B cell (primary cell): ENCODE measurements at regions not wholly inside any gene's neighbourhood (a gene's known extent, or its start where the extent isn't known, plus 50 kb on each side); places are given as distances from the start of the nearest gene placed in this dataset.
A peak's percentile ranks its signal among the peaks of the same experiment; 100 is the strongest.
"Not testable (repeated sequence)": the region's sequence is repeated elsewhere in the genome, so short reads cannot be mapped to it uniquely, and the experiment has no call there.

Source experiments
- ATAC-seq: fragments of 200-7000 bp; cut with Tn5 transposase; one replicate; pipeline ENCODE4 v1.10.0; 2021; ENCODE audit warnings: low read depth, mild to moderate bottlenecking, moderate number of reproducible peaks, moderate library complexity
- CTCF ChIA-PET: fragments of 350-600 bp; sonication (Branson Sonifier 250); formaldehyde crosslinking; loops from one replicate; lab custom pipeline; 2021; ENCODE audit warnings: antibody characterized with exemption, inconsistent platforms; lab: Charles Lee
- POLR2A ChIA-PET: fragments of 350-600 bp; sonication (Branson Sonifier 250); formaldehyde crosslinking; loops from one replicate; lab custom pipeline; 2021; ENCODE audit warnings: antibody characterized with exemption; lab: Charles Lee
- DNase-seq: peaks from one replicate; pipeline ENCODE4 v3.0.0; 2013
- H2AFZ ChIP-seq: 2 replicates; pipeline ENCODE4 v1.6.1; 2012; ENCODE audit warnings: mild to moderate bottlenecking, low read depth, low read length; ENCODE audit not compliant: insufficient read depth, poor library complexity, severe bottlenecking
- H3K27ac ChIP-seq, 2 donors: 1 replicate in 1 of 2; 2 replicates in 1 of 2; pipeline ENCODE4 v1.5.1; 2012 to 2013; ENCODE audit warnings: low read length in 2 of 2, mild to moderate bottlenecking in 2 of 2, moderate library complexity in 1 of 2
- H3K27me3 ChIP-seq, 4 experiments: fragments of 200-600 bp in 1 of 4; sonication (generic) in 1 of 4; replicated peaks in 1 of 4; 1 replicate in 2 of 4; 2 replicates in 2 of 4; pipeline versions ENCODE4 v1.6.1 to v1.7.0; 2013 to 2016; ENCODE audit warnings: low read length in 3 of 4, mild to moderate bottlenecking in 2 of 4, mixed read lengths in 1 of 4, moderate library complexity in 1 of 4; ENCODE audit not compliant: insufficient read depth in 4 of 4, control insufficient read depth in 3 of 4; ENCODE audit errors: control extremely low read depth in 1 of 4
- H3K36me3 ChIP-seq, 2 experiments: replicated peaks in 1 of 2; 1 replicate in 1 of 2; 2 replicates in 1 of 2; pipeline versions ENCODE4 v1.6.1 to v1.7.1; 2013; ENCODE audit warnings: low read length in 1 of 2; ENCODE audit not compliant: insufficient read depth in 2 of 2, control insufficient read depth in 1 of 2; ENCODE audit errors: control extremely low read depth in 1 of 2, extremely low read depth in 1 of 2
- H3K4me1 ChIP-seq, 2 donors: fragments of 200-600 bp in 1 of 2; sonication (generic) in 1 of 2; 1 replicate in 1 of 2; 2 replicates in 1 of 2; pipeline versions ENCODE4 v1.5.1 to v1.6.1; 2013 to 2017; ENCODE audit warnings: low read length in 2 of 2; ENCODE audit not compliant: control insufficient read depth in 2 of 2, insufficient read depth in 2 of 2
- H3K4me2 ChIP-seq: replicated peaks from 2 replicates; pipeline ENCODE3; 2012; ENCODE audit warnings: mild to moderate bottlenecking, low read depth, low read length; ENCODE audit not compliant: poor library complexity, severe bottlenecking
- H3K4me3 ChIP-seq, 5 experiments: fragments of 200-600 bp in 1 of 5; sonication (generic) in 1 of 5; 1 replicate in 3 of 5; 2 replicates in 2 of 5; pipeline versions ENCODE4 v1.5.1 to v1.7.0; 2011 to 2016; ENCODE audit warnings: low read length in 4 of 5, mild to moderate bottlenecking in 4 of 5, low read depth in 2 of 5, control low read depth in 1 of 5, moderate library complexity in 1 of 5; ENCODE audit not compliant: insufficient read depth in 1 of 5; ENCODE audit errors: control extremely low read depth in 1 of 5, extremely low read depth in 1 of 5
- H3K79me2 ChIP-seq: fragments of 200-600 bp; sonication (generic); one replicate; pipeline ENCODE4 v1.6.0; 2016; ENCODE audit warnings: low read length; ENCODE audit not compliant: control insufficient read depth, insufficient read depth
- H3K9ac ChIP-seq: fragments of 200-600 bp; sonication (generic); 2 replicates; pipeline ENCODE4 v1.6.1; 2017; ENCODE audit warnings: mild to moderate bottlenecking, low read length, moderate library complexity
- H3K9me3 ChIP-seq, 3 donors: one replicate each; pipeline versions ENCODE4 v1.6.1 to v1.7.1; 2013; ENCODE audit warnings: low read length in 2 of 3; ENCODE audit not compliant: control insufficient read depth in 2 of 3, insufficient read depth in 1 of 3; ENCODE audit errors: control extremely low read depth in 1 of 3
- H4K20me1 ChIP-seq: 2 replicates; pipeline ENCODE4 v1.6.0; 2012; ENCODE audit warnings: mild to moderate bottlenecking, low read length; ENCODE audit not compliant: insufficient read depth, control insufficient read depth, poor library complexity, severe bottlenecking
- H3K27ac Mint-ChIP-seq: one replicate; pipeline ENCODE4 v1.8.0; 2021; ENCODE audit warnings: mixed read lengths
- H3K27me3 Mint-ChIP-seq: one replicate; pipeline ENCODE4 v1.8.0; 2021; ENCODE audit warnings: mixed read lengths
- H3K4me1 Mint-ChIP-seq: one replicate; pipeline ENCODE4 v1.8.0; 2021; ENCODE audit warnings: mixed read lengths
- H3K4me3 Mint-ChIP-seq: one replicate; pipeline ENCODE4 v1.8.0; 2021; ENCODE audit warnings: mixed read lengths
- H3K9me3 Mint-ChIP-seq: one replicate; pipeline ENCODE4 v1.8.0; 2022; ENCODE audit warnings: mixed read lengths; ENCODE audit not compliant: insufficient read depth
- WGBS: methylation state at CpG from one replicate; pipeline ENCODE4 v1.1.5; 2013; ENCODE audit warnings: missing lambda C conversion rate; ENCODE audit not compliant: insufficient coverage; 5-methylcytosine and 5-hydroxymethylcytosine counted together
- intact Hi-C: fragments of 100-400 bp; cut with micrococcal nuclease; formaldehyde crosslinking; loops from one replicate; pipeline ENCODE4 v1.10.0; 2022

DNA sequence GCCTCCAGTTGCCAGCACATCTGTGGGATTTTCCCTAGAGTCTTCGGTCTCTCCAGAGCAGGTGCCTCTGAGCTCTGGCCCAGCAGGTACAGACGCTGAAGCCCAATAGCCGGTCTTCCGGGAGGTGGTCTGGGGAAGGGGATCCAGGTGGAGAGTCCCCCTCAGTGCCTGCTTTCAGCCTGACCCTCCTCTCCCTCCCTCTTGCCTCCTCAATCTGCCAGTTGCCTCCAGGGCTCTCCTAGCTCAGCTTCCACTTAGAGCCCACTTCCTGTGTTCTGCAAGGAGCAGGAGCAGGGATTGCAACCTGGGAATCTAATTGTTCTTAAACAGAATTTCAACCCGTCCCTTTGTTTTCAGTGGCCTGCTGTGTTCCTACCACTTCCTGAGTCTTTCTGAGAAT lies 81.8 kb upstream of the PZP start:
- H3K79me2 ChIP-seq, H3K27me3 ChIP-seq, H3K4me1 ChIP-seq, H3K27me3 Mint-ChIP-seq, H3K27ac Mint-ChIP-seq, H2AFZ ChIP-seq, H3K4me3 ChIP-seq, ATAC-seq, H4K20me1 ChIP-seq, CTCF ChIA-PET, H3K9ac ChIP-seq, H3K4me2 ChIP-seq, H3K27ac ChIP-seq, H3K4me1 Mint-ChIP-seq, intact Hi-C loops, H3K36me3 ChIP-seq, H3K9me3 ChIP-seq, POLR2A ChIA-PET, H3K4me3 Mint-ChIP-seq, DNase-seq, H3K9me3 Mint-ChIP-seq: not testable (repeated sequence)
- WGBS = no CpG with 5 or more reads among the region's 5 CpGs

DNA sequence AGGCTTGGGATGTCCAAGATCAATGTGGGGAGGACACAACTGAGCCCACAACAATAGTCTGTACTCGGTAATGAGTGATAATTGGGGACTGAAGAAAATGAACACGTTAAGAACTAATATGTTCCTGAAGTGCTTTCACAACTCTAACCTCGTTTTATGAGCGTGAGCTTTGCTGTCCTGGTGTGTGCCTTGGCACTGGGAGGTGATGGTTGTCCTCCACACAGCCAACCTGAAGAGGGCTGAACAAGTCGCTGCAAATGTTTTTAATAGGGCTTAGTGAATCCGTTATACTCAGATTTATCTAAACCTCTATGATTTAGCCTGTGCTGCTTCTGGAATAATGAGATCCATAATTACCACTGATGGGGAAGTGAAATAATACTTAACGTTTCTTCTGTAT lies 76.5 kb upstream of the PZP start:
- H3K36me3 ChIP-seq, H3K4me3 ChIP-seq, H4K20me1 ChIP-seq, H3K27me3 ChIP-seq, ATAC-seq, H3K79me2 ChIP-seq, CTCF ChIA-PET, POLR2A ChIA-PET, H3K9ac ChIP-seq, H3K9me3 Mint-ChIP-seq, H3K4me2 ChIP-seq, H3K9me3 ChIP-seq, intact Hi-C loops, H3K4me1 Mint-ChIP-seq, H3K4me1 ChIP-seq, H2AFZ ChIP-seq, H3K27ac ChIP-seq, H3K27ac Mint-ChIP-seq, DNase-seq: not testable (repeated sequence)
- no CpG with 5 or more reads among the region's 7 CpGs for WGBS
- peaks cover 14% of the 10 kb centered on the region for H3K27me3 Mint-ChIP-seq
- H3K4me3 Mint-ChIP-seq = peak overlapping the region; percentile 37

DNA sequence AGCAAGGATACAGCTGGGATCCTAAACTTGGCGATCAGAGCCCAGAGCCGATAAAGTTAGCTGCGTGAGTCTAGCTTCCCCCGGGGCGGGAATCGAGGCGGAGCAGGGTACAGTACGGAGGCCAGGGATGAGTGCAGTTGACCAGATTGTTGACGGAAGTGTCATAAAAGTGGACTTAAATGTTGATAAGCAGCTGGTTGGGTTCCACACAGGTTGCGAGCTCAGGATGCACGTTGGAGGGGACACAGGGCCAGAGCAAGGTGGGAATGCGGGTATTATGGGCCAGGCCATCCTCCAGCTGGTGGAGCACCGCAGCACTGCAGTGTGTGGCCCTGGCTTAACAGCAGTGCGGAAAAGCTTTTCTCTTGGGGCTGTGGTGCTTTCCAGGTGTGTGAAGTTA lies 76.0 kb upstream of the PZP start:
- H3K4me1 Mint-ChIP-seq, H3K27me3 ChIP-seq, H3K4me2 ChIP-seq, POLR2A ChIA-PET, H3K79me2 ChIP-seq, H3K27ac Mint-ChIP-seq, CTCF ChIA-PET, H3K9me3 ChIP-seq, H4K20me1 ChIP-seq, intact Hi-C loops, H3K4me3 Mint-ChIP-seq, H3K9me3 Mint-ChIP-seq, ATAC-seq, H3K36me3 ChIP-seq, H3K4me1 ChIP-seq: not testable (repeated sequence)
- H3K27ac ChIP-seq = peak overlapping the region; percentile 9 to 38
- H3K27me3 Mint-ChIP-seq = peaks cover 14% of the 10 kb centered on the region
- WGBS = 0% methylated on average over 9 of the region's 14 CpGs
- peak overlapping the region in 4 of 5 experiments; percentile 59 to 67 (median 62) for H3K4me3 ChIP-seq
- H2AFZ ChIP-seq = peak overlapping the region; percentile 69
- peak; percentile 23 for DNase-seq
- H3K9ac ChIP-seq = peak overlapping the region; percentile 19

DNA sequence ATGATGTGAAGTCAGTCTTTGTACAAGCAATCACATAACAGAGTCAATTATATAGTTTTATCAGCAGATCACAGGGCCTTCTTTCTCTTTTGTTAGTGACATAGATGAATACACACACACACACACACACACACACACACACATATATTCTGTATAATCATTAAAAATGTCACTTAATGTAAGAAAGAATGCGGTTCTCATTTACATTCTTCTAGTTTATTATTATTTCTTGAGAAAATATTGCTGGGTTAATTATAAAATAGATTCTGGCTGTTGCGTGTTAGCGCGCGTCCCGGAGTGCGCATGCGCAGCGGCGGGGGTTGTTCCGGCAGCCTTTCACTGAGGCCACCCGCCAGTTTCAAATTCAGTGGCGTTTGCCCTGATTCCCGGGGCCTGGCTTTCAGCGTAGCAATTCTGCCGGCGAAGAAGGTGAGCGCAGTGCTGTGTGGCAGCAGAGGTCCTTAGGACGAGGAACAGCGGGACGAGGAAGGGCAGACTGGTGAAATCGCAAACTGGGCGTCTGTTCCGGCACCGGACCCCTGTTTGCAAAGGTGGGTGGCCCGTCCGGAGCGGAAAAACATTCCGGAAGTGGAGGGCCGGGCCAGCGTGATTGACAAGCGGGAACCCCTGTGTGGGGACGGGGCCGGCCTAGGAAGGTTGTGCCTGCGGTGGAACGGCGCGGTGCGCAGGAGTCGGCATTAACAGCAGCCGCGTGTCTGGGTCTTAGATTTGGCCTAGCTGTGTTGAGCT lies 75.3 kb upstream of the PZP start:
- H3K9ac ChIP-seq = peak overlapping the region; percentile 62

More for the DNA sequence above, 75.3 kb upstream of the PZP start:
- peaks cover 14% of the 10 kb centered on the region for H3K27me3 Mint-ChIP-seq
- intact Hi-C loops, H3K79me2 ChIP-seq, H3K9me3 Mint-ChIP-seq, H4K20me1 ChIP-seq, H3K9me3 ChIP-seq, H3K36me3 ChIP-seq, H3K27ac Mint-ChIP-seq, H3K4me1 Mint-ChIP-seq, POLR2A ChIA-PET, H3K27me3 ChIP-seq, CTCF ChIA-PET, H3K4me1 ChIP-seq: not testable (repeated sequence)
- Histone ChIP-seq H3K4me3 (peak overlapping the region; percentile 32 to 67 (median 61)), H2AFZ (peak overlapping the region; percentile 69), H3K27ac (peak overlapping the region; percentile 38 to 52), H3K4me2 (peak overlapping the region; percentile 77)
- ATAC-seq = peak; percentile 51
- H3K4me3 Mint-ChIP-seq = peak overlapping the region; percentile 85
- WGBS = under 1% methylated on average over 27 of the region's 42 CpGs
- DNase-seq = peak; percentile 86
